SK-N-SH (cell line): ENCODE measurements at regions not wholly inside any gene's neighbourhood (a gene's known extent, or its start where the extent isn't known, plus 50 kb on each side); places are given as distances from the start of the nearest gene placed in this dataset.

Source experiments
- CTCF ChIA-PET: fragments of 300-600, 350-600 bp; formaldehyde crosslinking; extraction: SDS; loops from one replicate; lab custom pipeline; 2021; lab: Yijun Ruan, JAX
- POLR2A ChIA-PET: fragments of 350-600 bp; sonication (Branson Sonifier 250); formaldehyde crosslinking; extraction: SDS; loops from one replicate; lab custom pipeline; 2020; ENCODE audit warnings: antibody characterized with exemption, inconsistent platforms; lab: Yijun Ruan, JAX
- DNase-seq: peaks from one replicate; pipeline ENCODE4 v3.0.0; 2012
- H2AFZ ChIP-seq: fragments of 200-600 bp; sonication (generic); 2 replicates; pipeline ENCODE4 v1.8.1; 2016; ENCODE audit warnings: antibody characterized with exemption, mild to moderate bottlenecking, low read depth
- H3F3A ChIP-seq: fragments of 200-600 bp; sonication (generic); replicated peaks from 2 replicates; pipeline ENCODE3; 2016; ENCODE audit warnings: antibody characterized with exemption, mild to moderate bottlenecking; ENCODE audit not compliant: insufficient read depth
- H3K27ac ChIP-seq, 2 experiments: fragments of 200-500 bp in 1 of 2; fragments of 200-600 bp in 1 of 2; sonication (Bioruptor generic) in 1 of 2; sonication (generic), shearing (Covaris generic) in 1 of 2; 2 replicates each; pipeline versions ENCODE4 v1.5.1 to v1.6.1; 2014 to 2016; ENCODE audit warnings: low read depth in 2 of 2, inconsistent platforms in 1 of 2, low read length in 1 of 2, mild to moderate bottlenecking in 1 of 2, mixed read lengths in 1 of 2
- H3K27me3 ChIP-seq: fragments of 200-600 bp; sonication (generic), shearing (Covaris generic); 2 replicates; pipeline ENCODE4 v1.6.1; 2016; ENCODE audit warnings: mixed run types; ENCODE audit not compliant: insufficient read depth
- H3K36me3 ChIP-seq, 2 experiments: fragments of 200-500 bp in 1 of 2; fragments of 200-600 bp in 1 of 2; sonication (Bioruptor generic) in 1 of 2; sonication (generic) in 1 of 2; replicated peaks in 1 of 2; 2 replicates each; pipeline versions ENCODE3 to v1.5.1; 2014 to 2016; ENCODE audit warnings: low read length in 1 of 2, mild to moderate bottlenecking in 1 of 2; ENCODE audit not compliant: insufficient read depth in 2 of 2, control insufficient read depth in 1 of 2
- H3K4me1 ChIP-seq, 2 experiments: fragments of 200-500 bp in 1 of 2; fragments of 200-600 bp in 1 of 2; sonication (Bioruptor generic) in 1 of 2; sonication (generic), shearing (Covaris generic) in 1 of 2; 2 replicates each; pipeline versions ENCODE4 v1.5.1 to v1.6.1; 2014 to 2016; ENCODE audit warnings: low read depth in 1 of 2, low read length in 1 of 2, mixed run types in 1 of 2; ENCODE audit not compliant: insufficient read depth in 2 of 2, control insufficient read depth in 1 of 2
- H3K4me2 ChIP-seq: fragments of 200-600 bp; sonication (generic), shearing (Covaris generic); 2 replicates; pipeline ENCODE4 v1.6.1; 2017; ENCODE audit warnings: mixed run types
- H3K4me3 ChIP-seq, 2 experiments: fragments of 200-500 bp in 1 of 2; fragments of 200-600 bp in 1 of 2; sonication (Bioruptor generic) in 1 of 2; sonication (generic), shearing (Covaris generic) in 1 of 2; 2 replicates each; pipeline versions ENCODE4 v1.5.1 to v1.8.1; 2014 to 2016; ENCODE audit warnings: low read depth in 2 of 2, inconsistent platforms in 1 of 2, low read length in 1 of 2, mild to moderate bottlenecking in 1 of 2, mixed read lengths in 1 of 2, moderate library complexity in 1 of 2
- H3K79me2 ChIP-seq: fragments of 200-600 bp; sonication (generic); 2 replicates; pipeline ENCODE4 v1.8.1; 2017; ENCODE audit warnings: mild to moderate bottlenecking; ENCODE audit not compliant: insufficient read depth
- H3K9ac ChIP-seq: fragments of 200-600 bp; sonication (generic); 2 replicates; pipeline ENCODE4 v1.6.1; 2017; ENCODE audit warnings: mixed run types
- H3K9me2 ChIP-seq: fragments of 200-600 bp; sonication (generic); 2 replicates; pipeline ENCODE4 v1.6.1; 2017; ENCODE audit warnings: mixed run types
- H3K9me3 ChIP-seq: fragments of 200-600 bp; sonication (generic); 2 replicates; pipeline ENCODE4 v1.6.1; 2017; ENCODE audit warnings: mixed run types, mild to moderate bottlenecking, moderate library complexity
- H4K20me1 ChIP-seq: fragments of 200-600 bp; sonication (generic); 2 replicates; pipeline ENCODE4 v1.6.1; 2017; ENCODE audit warnings: mild to moderate bottlenecking, mixed run types; ENCODE audit not compliant: insufficient read depth
- CHD2 ChIP-seq: fragments of 150-350 bp; IDR thresholded peaks from 2 replicates; pipeline ENCODE4 v1.6.1; 2018; ENCODE audit warnings: low read length; ENCODE audit not compliant: partially characterized antibody
- ELF1 ChIP-seq: IDR thresholded peaks from 2 replicates; pipeline ENCODE4 v1.4.0; 2012
- EZH2phosphoT487 ChIP-seq: fragments of 200-600 bp; sonication (generic); IDR thresholded peaks from 2 replicates; pipeline ENCODE4 v1.6.1; 2017; ENCODE audit warnings: low read depth, mixed run types, mild to moderate bottlenecking, antibody characterized with exemption, moderate library complexity, borderline replicate concordance
- FOSL2 ChIP-seq: IDR thresholded peaks from 2 replicates; pipeline ENCODE4 v1.4.0; 2012; ENCODE audit warnings: low read depth, mild to moderate bottlenecking, moderate library complexity, borderline replicate concordance
- FOXM1 ChIP-seq: IDR thresholded peaks from 2 replicates; pipeline ENCODE4 v1.4.0; 2012; ENCODE audit warnings: low read depth, mild to moderate bottlenecking
- GABPA ChIP-seq: IDR thresholded peaks from 2 replicates; pipeline ENCODE4 v1.4.0; 2012; ENCODE audit warnings: low read depth, mild to moderate bottlenecking
- GATA2 ChIP-seq: sonication (generic); formaldehyde crosslinking; IDR thresholded peaks from 2 replicates; pipeline ENCODE4 v1.5.0; 2020; ENCODE audit warnings: mild to moderate bottlenecking, missing genetic modification reagents
- IRF3 ChIP-seq: fragments of 150-350 bp; IDR thresholded peaks from 2 replicates; pipeline ENCODE4 v1.6.1; 2016; ENCODE audit warnings: mild to moderate bottlenecking, low read depth, low read length
- JUND ChIP-seq: IDR thresholded peaks from 2 replicates; pipeline ENCODE4 v1.4.0; 2012
- MAX ChIP-seq: IDR thresholded peaks from 2 replicates; pipeline ENCODE4 v1.4.0; 2012; ENCODE audit warnings: low read depth
- MXI1 ChIP-seq: IDR thresholded peaks from 2 replicates; pipeline ENCODE4 v1.6.1; 2012; ENCODE audit warnings: mild to moderate bottlenecking, low read depth, low read length, improper control_type of control experiment
- RCOR1 ChIP-seq: fragments of 150-350 bp; IDR thresholded peaks from 2 replicates; pipeline ENCODE4 v1.6.1; 2017; ENCODE audit warnings: antibody characterized with exemption, low read length
- RFX5 ChIP-seq: IDR thresholded peaks from 2 replicates; pipeline ENCODE4 v1.6.1; 2012; ENCODE audit warnings: mild to moderate bottlenecking, improper control_type of control experiment, low read length
- RXRA ChIP-seq: IDR thresholded peaks from 2 replicates; pipeline ENCODE4 v1.4.0; 2012; ENCODE audit warnings: low read depth, mild to moderate bottlenecking, borderline replicate concordance
- SMC3 ChIP-seq: IDR thresholded peaks from 2 replicates; pipeline ENCODE4 v1.6.1; 2012; ENCODE audit warnings: low read depth, low read length, improper control_type of control experiment
- TEAD4 ChIP-seq: IDR thresholded peaks from 2 replicates; pipeline ENCODE4 v1.4.0; 2012; ENCODE audit warnings: mild to moderate bottlenecking, borderline replicate concordance; ENCODE audit not compliant: insufficient read depth
- USF2 ChIP-seq: fragments of 150-350 bp; IDR thresholded peaks from 2 replicates; pipeline ENCODE4 v1.6.1; 2017; ENCODE audit warnings: antibody characterized with exemption, low read length, low read depth, borderline replicate concordance
- ZBTB33 ChIP-seq: IDR thresholded peaks from 2 replicates; pipeline ENCODE4 v1.4.0; 2012; ENCODE audit warnings: low read depth, borderline replicate concordance
- WGBS: methylation state at CpG from one replicate; pipeline ENCODE4 v1.1.6; 2017; ENCODE audit warnings: low lambda C conversion rate; 5-methylcytosine and 5-hydroxymethylcytosine counted together
- TF ChIP-seq, protein P1 (sequence below): IDR thresholded peaks from 2 replicates; pipeline ENCODE4; 2012

GRCh38 chr2:42965196-42965595 is 172.8 kb upstream of the HAAO start:
- POLR2A ChIA-PET, result interaction anchor here (0.6 kb wide), 1 partner anchor 226 kb away, joined by 6 read pairs; no protein-coding TSS in a partner anchor
- H3K9me2 ChIP-seq, result no peaks in the 10 kb centered on the region

DNA sequence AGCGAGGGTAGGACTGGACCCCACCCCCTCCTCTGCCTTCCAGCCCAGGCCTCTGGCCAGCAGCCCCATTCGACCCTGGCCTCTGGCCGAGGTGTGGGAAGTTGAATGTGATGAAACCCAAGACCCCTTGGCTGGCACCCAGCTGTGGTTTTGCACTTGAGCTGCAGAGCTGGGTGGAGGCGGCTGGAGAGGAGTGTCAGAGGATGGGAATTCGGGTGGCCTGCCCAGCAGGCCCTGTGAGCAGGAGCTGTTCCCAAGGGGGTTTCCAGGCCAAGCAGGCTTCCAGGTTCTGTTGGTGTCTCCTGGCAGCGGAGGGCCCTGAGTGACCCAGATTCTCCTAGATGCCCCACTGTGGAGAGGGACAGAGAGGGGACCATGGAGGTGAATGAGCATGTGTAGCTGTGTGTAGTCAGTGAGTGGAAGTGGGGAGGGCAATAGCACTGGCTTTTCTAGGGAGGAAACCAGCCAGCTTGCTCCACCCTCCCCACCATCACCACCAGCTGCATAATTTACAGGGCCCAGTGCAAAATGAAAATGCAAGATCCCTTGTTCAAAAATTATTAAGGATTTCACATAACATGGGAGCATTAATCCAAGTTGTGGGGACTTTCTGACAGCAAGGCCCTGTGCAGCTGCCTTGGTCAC is 172.2 kb upstream of the HAAO start:
- peak overlapping the region; percentile 59; the same call in 1 of the 2 replicates for H3K4me2 ChIP-seq
- H3K36me3 ChIP-seq, result no peaks in the 10 kb centered on the region
- ChIA-PET CTCF (interaction anchor here (1.0 to 6.0 kb wide), 11 partner anchors 12 to 648 kb away, joined by 3 to 54 read pairs (median 7); partner anchors contain the start of gene ZFP36L2), POLR2A (interaction anchor here (0.6 kb wide), 1 partner anchor 226 kb away, joined by 6 read pairs; no protein-coding TSS in a partner anchor)
- peak overlapping the region; percentile 43 to 85; a peak in 3 of 4 replicates for H3K27ac ChIP-seq
- H3K4me3 ChIP-seq, result no peak overlapping the region
- DNase-seq, result no peak
- H2AFZ ChIP-seq, result no peak overlapping the region
- no peaks in the 10 kb centered on the region for H4K20me1 ChIP-seq
- H3K27me3 ChIP-seq, result no peaks in the 10 kb centered on the region
- H3K9ac ChIP-seq, result peak overlapping the region; percentile 30; the same call in 1 of the 2 replicates
- no peaks in the 10 kb centered on the region for H3K79me2 ChIP-seq
- H3K9me2 ChIP-seq, result no peaks in the 10 kb centered on the region
- WGBS, result 53% methylated on average over 6 of the region's 6 CpGs
- peaks cover 28% of the 10 kb centered on the region for H3F3A ChIP-seq
- peaks cover 38 to 41% of the 10 kb centered on the region in 2 experiments; a peak in 3 of 4 replicates for H3K4me1 ChIP-seq
- no peaks in the 10 kb centered on the region for H3K9me3 ChIP-seq
- peak; percentile 74 for TF ChIP-seq MAX
- TF ChIP-seq TEAD4, result peak; percentile 95
- TF ChIP-seq CHD2, result no peak
- no peak for TF ChIP-seq EZH2phosphoT487
- peak; percentile 80; the same call in 1 of the 2 replicates for TF ChIP-seq FOSL2
- no peak for TF ChIP-seq GATA2 (CRISPR knock-in tag)
- TF ChIP-seq RXRA, result peak; percentile 91
- no peak for TF ChIP-seq USF2
- TF ChIP-seq RFX5, result no peak
- TF ChIP-seq ZBTB33, result 0 out of 2 replicates have a peak, but pooled peaks have one; percentile 56
- no peak for TF ChIP-seq SMC3
- no peak for TF ChIP-seq MXI1
- peak; percentile 76; the same call in 1 of the 2 replicates for TF ChIP-seq FOXM1
- no peak for TF ChIP-seq IRF3

More at GRCh38 chr2:42965196-42965595, 172.8 kb upstream of the HAAO start:
- H3K9me3 ChIP-seq, result no peaks in the 10 kb centered on the region
- H3K4me3 ChIP-seq, result no peak overlapping the region
- DNase-seq, result no peak
- H3K9ac ChIP-seq, result peak overlapping the region; percentile 30; the same call in 1 of the 2 replicates
- H2AFZ ChIP-seq, result no peak overlapping the region
- H3K36me3 ChIP-seq, result no peaks in the 10 kb centered on the region
- peak overlapping the region; percentile 43 to 85; a peak in 3 of 4 replicates for H3K27ac ChIP-seq
- TF ChIP-seq GABPA (no peak), ELF1 (no peak), JUND (no peak), FOXM1 (no peak), FOSL2 (no peak), MXI1 (no peak), MAX (no peak), RCOR1 (no peak), CHD2 (no peak)
- TF ChIP-seq, protein P1, sequence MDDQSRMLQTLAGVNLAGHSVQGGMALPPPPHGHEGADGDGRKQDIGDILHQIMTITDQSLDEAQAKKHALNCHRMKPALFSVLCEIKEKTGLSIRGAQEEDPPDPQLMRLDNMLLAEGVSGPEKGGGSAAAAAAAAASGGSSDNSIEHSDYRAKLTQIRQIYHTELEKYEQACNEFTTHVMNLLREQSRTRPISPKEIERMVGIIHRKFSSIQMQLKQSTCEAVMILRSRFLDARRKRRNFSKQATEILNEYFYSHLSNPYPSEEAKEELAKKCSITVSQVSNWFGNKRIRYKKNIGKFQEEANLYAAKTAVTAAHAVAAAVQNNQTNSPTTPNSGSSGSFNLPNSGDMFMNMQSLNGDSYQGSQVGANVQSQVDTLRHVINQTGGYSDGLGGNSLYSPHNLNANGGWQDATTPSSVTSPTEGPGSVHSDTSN, result no peak
- no peaks in the 10 kb centered on the region for H4K20me1 ChIP-seq
- peaks cover 34% of the 10 kb centered on the region for H3F3A ChIP-seq
- H3K27me3 ChIP-seq, result no peaks in the 10 kb centered on the region
- peak overlapping the region; percentile 59; the same call in 1 of the 2 replicates for H3K4me2 ChIP-seq
- WGBS, result 95% methylated on average over 4 of the region's 4 CpGs
- H3K79me2 ChIP-seq, result no peaks in the 10 kb centered on the region
- CTCF ChIA-PET, result interaction anchor here (1.0 to 6.0 kb wide), 13 partner anchors 11 to 647 kb away, joined by 3 to 54 read pairs (median 6); partner anchors contain the start of gene ZFP36L2
- peaks cover 40% of the 10 kb centered on the region in 2 experiments; a peak in 3 of 4 replicates for H3K4me1 ChIP-seq
